Upper lobe of right lung (tissue), 1 donor: ENCODE measurements at regions not wholly inside any gene's neighbourhood (a gene's known extent, or its start where the extent isn't known, plus 50 kb on each side); places are given as distances from the start of the nearest gene placed in this dataset.

Experiments used
- ATAC-seq: fragments of 200-7000 bp; cut with Tn5 transposase; one replicate; pipeline ENCODE4 v1.9.1; 2020; ENCODE audit warnings: mild to moderate bottlenecking, moderate library complexity
- DNase-seq: peaks from one replicate; pipeline ENCODE4 v3.0.0-alpha.2; 2020
- H3K27ac ChIP-seq: fragments of 200-600 bp; one replicate; pipeline ENCODE4 v1.8.0; 2022
- H3K27me3 ChIP-seq: fragments of 200-600 bp; one replicate; pipeline ENCODE4 v1.8.0; 2022; ENCODE audit warnings: mild to moderate bottlenecking
- H3K36me3 ChIP-seq: fragments of 200-600 bp; one replicate; pipeline ENCODE4 v1.8.0; 2022
- H3K4me1 ChIP-seq: fragments of 200-600 bp; one replicate; pipeline ENCODE4 v1.8.0; 2022
- H3K4me3 ChIP-seq: fragments of 200-600 bp; one replicate; pipeline ENCODE4 v1.8.0; 2022; ENCODE audit warnings: mild to moderate bottlenecking
- H3K9me3 ChIP-seq: fragments of 200-600 bp; one replicate; pipeline ENCODE4 v1.8.0; 2022
- intact Hi-C: fragments of 100-400 bp; cut with DNase I; formaldehyde crosslinking; loops from one replicate; pipeline ENCODE4 v1.11.0; 2022
- TF ChIP-seq, protein P1 (sequence below): fragments of 200-600 bp; IDR thresholded peaks from one replicate; pipeline ENCODE4 v1.8.0; 2022; ENCODE audit warnings: antibody characterized with exemption
- donor health status: DM: no; HTN: yes; CAD: no; lungs with severe emphysema.

DNA sequence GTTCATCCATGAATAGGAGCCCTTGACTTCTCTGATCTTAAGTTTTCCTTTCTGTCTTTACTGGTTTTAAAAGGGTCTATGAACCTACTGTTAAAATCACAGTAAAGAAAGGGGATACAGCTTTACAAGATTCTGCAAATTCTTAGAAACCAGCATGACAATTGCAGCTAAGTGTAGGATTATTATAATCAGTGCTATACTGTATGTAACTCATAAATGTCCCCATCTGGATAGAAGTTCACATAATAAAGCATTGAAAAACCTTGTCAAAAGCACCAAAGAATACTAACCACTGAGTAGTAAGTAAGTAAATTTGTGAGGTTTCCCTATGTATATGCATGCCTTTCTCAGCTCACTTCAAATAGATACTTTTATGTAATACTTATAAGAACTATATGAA is 724.6 kb downstream of the CENPC start:
- Histone ChIP-seq H3K27me3 (no peaks in the 10 kb centered on the region), H3K4me1 (no peaks in the 10 kb centered on the region), H3K4me3 (no peak overlapping the region), H3K9me3 (no peaks in the 10 kb centered on the region), H3K27ac (no peak overlapping the region), H3K36me3 (no peaks in the 10 kb centered on the region)
- intact Hi-C loops, result no loop called here
- TF ChIP-seq, protein P1, sequence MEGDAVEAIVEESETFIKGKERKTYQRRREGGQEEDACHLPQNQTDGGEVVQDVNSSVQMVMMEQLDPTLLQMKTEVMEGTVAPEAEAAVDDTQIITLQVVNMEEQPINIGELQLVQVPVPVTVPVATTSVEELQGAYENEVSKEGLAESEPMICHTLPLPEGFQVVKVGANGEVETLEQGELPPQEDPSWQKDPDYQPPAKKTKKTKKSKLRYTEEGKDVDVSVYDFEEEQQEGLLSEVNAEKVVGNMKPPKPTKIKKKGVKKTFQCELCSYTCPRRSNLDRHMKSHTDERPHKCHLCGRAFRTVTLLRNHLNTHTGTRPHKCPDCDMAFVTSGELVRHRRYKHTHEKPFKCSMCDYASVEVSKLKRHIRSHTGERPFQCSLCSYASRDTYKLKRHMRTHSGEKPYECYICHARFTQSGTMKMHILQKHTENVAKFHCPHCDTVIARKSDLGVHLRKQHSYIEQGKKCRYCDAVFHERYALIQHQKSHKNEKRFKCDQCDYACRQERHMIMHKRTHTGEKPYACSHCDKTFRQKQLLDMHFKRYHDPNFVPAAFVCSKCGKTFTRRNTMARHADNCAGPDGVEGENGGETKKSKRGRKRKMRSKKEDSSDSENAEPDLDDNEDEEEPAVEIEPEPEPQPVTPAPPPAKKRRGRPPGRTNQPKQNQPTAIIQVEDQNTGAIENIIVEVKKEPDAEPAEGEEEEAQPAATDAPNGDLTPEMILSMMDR, result no peak
- ATAC-seq (no peak), DNase-seq (no peak)

DNA sequence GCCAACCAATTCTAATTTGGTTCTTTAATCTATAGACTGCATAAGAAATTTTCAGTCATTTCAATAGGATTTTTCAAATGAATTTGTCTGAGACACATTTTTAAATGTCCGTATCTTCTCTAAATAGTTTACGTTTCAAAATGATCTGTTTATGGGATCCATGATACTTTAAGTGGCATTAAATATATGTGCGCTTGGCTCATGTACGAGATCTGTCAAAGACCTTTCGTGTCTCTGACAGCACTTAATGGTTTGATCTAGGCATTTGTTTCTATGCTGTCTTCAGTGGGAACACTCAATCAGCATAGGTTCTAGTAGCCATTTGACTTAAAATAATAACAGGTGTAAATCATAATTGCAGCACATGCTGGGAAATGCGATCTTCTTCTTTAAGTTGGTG is 731.0 kb downstream of the CENPC start:
- Histone ChIP-seq H3K36me3 (no peaks in the 10 kb centered on the region), H3K27me3 (no peaks in the 10 kb centered on the region), H3K4me3 (no peak overlapping the region), H3K4me1 (no peaks in the 10 kb centered on the region), H3K27ac (no peak overlapping the region), H3K9me3 (no peaks in the 10 kb centered on the region)
- DNase-seq, result no peak
- TF ChIP-seq, protein P1, result no peak
- ATAC-seq, result no peak
- intact Hi-C loops, result no loop called here

DNA sequence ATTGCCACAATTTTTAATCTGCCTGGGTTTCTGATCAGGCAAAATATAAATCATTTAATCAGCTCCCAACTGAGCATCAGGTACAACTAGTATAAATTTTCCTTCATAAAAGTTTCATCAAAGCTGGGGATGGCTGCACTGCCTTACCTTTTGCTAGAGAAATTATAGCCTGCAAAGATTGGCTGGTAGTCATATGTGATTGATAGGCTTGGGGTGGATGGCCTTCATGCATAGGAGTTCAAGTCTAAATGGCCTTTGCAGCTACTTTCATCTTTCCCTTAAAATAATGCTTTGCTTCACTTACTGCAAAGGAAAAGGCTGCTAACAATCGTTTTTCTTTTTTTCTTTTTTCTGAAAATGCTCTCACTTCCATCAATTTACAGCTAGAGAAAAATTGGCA is 739.7 kb downstream of the CENPC start:
- TF ChIP-seq, protein P1, result no peak
- no peak overlapping the region for H3K27ac ChIP-seq

GRCh38 chr4:66804979-66805378 is 740.3 kb downstream of the CENPC start:
- intact Hi-C loops, result no loop called here
- H3K36me3 ChIP-seq, result no peaks in the 10 kb centered on the region
- no peak overlapping the region for H3K27ac ChIP-seq
- H3K4me1 ChIP-seq, result no peaks in the 10 kb centered on the region
- ATAC-seq (no peak), DNase-seq (no peak)
- TF ChIP-seq, protein P1, result no peak
- H3K4me3 ChIP-seq, result no peak overlapping the region
- no peaks in the 10 kb centered on the region for H3K27me3 ChIP-seq
- no peaks in the 10 kb centered on the region for H3K9me3 ChIP-seq

More for the DNA sequence above, 739.7 kb downstream of the CENPC start:
- ATAC-seq (no peak), DNase-seq (no peak)
- no peaks in the 10 kb centered on the region for H3K9me3 ChIP-seq
- no peaks in the 10 kb centered on the region for H3K4me1 ChIP-seq
- H3K27me3 ChIP-seq, result no peaks in the 10 kb centered on the region
- H3K36me3 ChIP-seq, result no peaks in the 10 kb centered on the region
- H3K4me3 ChIP-seq, result no peak overlapping the region
- intact Hi-C loops, result no loop called here

DNA sequence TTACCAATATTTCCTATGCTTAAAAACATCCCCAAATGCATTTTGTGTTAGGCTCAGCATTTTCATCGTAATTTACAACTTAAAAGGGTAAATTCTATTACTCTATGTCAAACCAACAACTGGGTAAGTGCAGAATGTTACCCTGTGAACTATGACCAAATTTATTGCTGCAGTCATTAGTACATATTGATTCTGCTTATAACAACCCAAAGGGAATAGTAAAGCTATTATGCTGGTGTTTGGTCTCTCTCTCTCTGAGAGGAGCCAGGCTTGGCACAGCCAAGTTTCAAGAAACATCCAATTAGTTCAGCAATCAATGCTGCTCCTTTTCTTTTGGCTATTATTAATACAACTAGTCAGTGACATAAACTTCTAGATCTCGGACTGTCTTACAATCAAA is 747.7 kb downstream of the CENPC start:
- ATAC-seq, result no peak
- intact Hi-C loops, result no loop called here
- H3K27me3 ChIP-seq, result no peaks in the 10 kb centered on the region

GRCh38 chr4:66795724-66796123 is 749.6 kb downstream of the CENPC start:
- ATAC-seq, result no peak
- no peaks in the 10 kb centered on the region for H3K36me3 ChIP-seq

More for the DNA sequence above, 747.7 kb downstream of the CENPC start:
- Histone ChIP-seq H3K4me1 (no peaks in the 10 kb centered on the region), H3K9me3 (no peaks in the 10 kb centered on the region), H3K4me3 (no peak overlapping the region), H3K36me3 (no peaks in the 10 kb centered on the region), H3K27ac (no peak overlapping the region)
- DNase-seq, result no peak
- TF ChIP-seq, protein P1, result no peak

More at GRCh38 chr4:66795724-66796123, 749.6 kb downstream of the CENPC start:
- no peak for DNase-seq
- TF ChIP-seq, protein P1, result no peak
- intact Hi-C loops, result no loop called here
- H3K4me3 ChIP-seq, result no peak overlapping the region
- H3K27ac ChIP-seq, result no peak overlapping the region
- no peaks in the 10 kb centered on the region for H3K27me3 ChIP-seq
- H3K9me3 ChIP-seq, result no peaks in the 10 kb centered on the region
- H3K4me1 ChIP-seq, result no peaks in the 10 kb centered on the region
